Lower lobe of right lung (tissue), 2 donors: ENCODE measurements at regions not wholly inside any gene's neighbourhood (a gene's known extent, or its start where the extent isn't known, plus 50 kb on each side); places are given as distances from the start of the nearest gene placed in this dataset.

Source experiments
- ATAC-seq, 2 donors: fragments of 200-7000 bp; cut with Tn5 transposase; one replicate each; pipeline ENCODE4 v1.9.1; 2020 to 2022; ENCODE audit warnings: mild to moderate bottlenecking in 2 of 2, moderate library complexity in 2 of 2
- DNase-seq: peaks from one replicate; pipeline ENCODE4 v3.0.0-alpha.2; 2020
- H3K27ac ChIP-seq: fragments of 200-600 bp; one replicate; pipeline ENCODE4 v1.8.0; 2022
- H3K27me3 ChIP-seq: fragments of 200-600 bp; one replicate; pipeline ENCODE4 v1.8.0; 2022; ENCODE audit warnings: low read depth
- H3K36me3 ChIP-seq: fragments of 200-600 bp; one replicate; pipeline ENCODE4 v1.8.0; 2022; ENCODE audit warnings: mild to moderate bottlenecking
- H3K4me1 ChIP-seq: fragments of 200-600 bp; one replicate; pipeline ENCODE4 v1.8.0; 2022
- H3K4me3 ChIP-seq: fragments of 200-600 bp; one replicate; pipeline ENCODE4 v1.8.0; 2022; ENCODE audit warnings: mild to moderate bottlenecking
- H3K9me3 ChIP-seq: fragments of 200-600 bp; one replicate; pipeline ENCODE4 v1.8.0; 2022
- CTCF ChIP-seq: fragments of 200-600 bp; IDR thresholded peaks from one replicate; pipeline ENCODE4 v1.8.0; 2022; ENCODE audit warnings: antibody characterized with exemption, mild to moderate bottlenecking
- intact Hi-C: fragments of 100-400 bp; cut with DNase I; formaldehyde crosslinking; loops from one replicate; pipeline ENCODE4 v1.11.0; 2022
- donor health status: DM: no; HTN: yes; CAD: no; lungs with severe emphysema.

GRCh38 chrX:109936114-109936513, 66.8 kb upstream of the TMEM164 start:
- Histone ChIP-seq H3K9me3 (no peaks in the 10 kb centered on the region), H3K36me3 (no peaks in the 10 kb centered on the region), H3K4me1 (no peaks in the 10 kb centered on the region), H3K27me3 (no peaks in the 10 kb centered on the region), H3K4me3 (no peak overlapping the region), H3K27ac (no peak overlapping the region)
- DNase-seq (no peak), ATAC-seq (no peak)
- intact Hi-C loops: no loop called here
- TF ChIP-seq CTCF: no peak

GRCh38 chrX:109936598-109936997, 66.3 kb upstream of the TMEM164 start:
- ATAC-seq: no peak

GRCh38 chrX:109939498-109939897, 63.4 kb upstream of the TMEM164 start:
- intact Hi-C loops: no loop called here
- no peak overlapping the region for H3K27ac ChIP-seq
- H3K4me3 ChIP-seq: no peak overlapping the region
- DNase-seq (peak; percentile 40), ATAC-seq (peak; percentile 62 to 69)
- TF ChIP-seq CTCF: no peak
- no peaks in the 10 kb centered on the region for H3K4me1 ChIP-seq
- H3K27me3 ChIP-seq: no peaks in the 10 kb centered on the region
- H3K9me3 ChIP-seq: no peaks in the 10 kb centered on the region
- H3K36me3 ChIP-seq: no peaks in the 10 kb centered on the region

More at GRCh38 chrX:109936598-109936997, 66.3 kb upstream of the TMEM164 start:
- Histone ChIP-seq H3K27ac (no peak overlapping the region), H3K36me3 (no peaks in the 10 kb centered on the region), H3K4me1 (no peaks in the 10 kb centered on the region), H3K4me3 (no peak overlapping the region), H3K9me3 (no peaks in the 10 kb centered on the region), H3K27me3 (no peaks in the 10 kb centered on the region)
- no peak for TF ChIP-seq CTCF
- intact Hi-C loops: no loop called here
- DNase-seq: no peak

- intact Hi-C loops: no loop called here
- Histone ChIP-seq H3K9me3 (no peaks in the 10 kb centered on the region), H3K36me3 (no peaks in the 10 kb centered on the region), H3K4me3 (no peak overlapping the region), H3K4me1 (no peaks in the 10 kb centered on the region), H3K27ac (no peak overlapping the region), H3K27me3 (no peaks in the 10 kb centered on the region)
- ATAC-seq: no peak
- DNase-seq: no peak
- no peak for TF ChIP-seq CTCF
These were observed 62.5 kb upstream of the TMEM164 start for GRCh38 chrX:109940411-109940810.

GRCh38 chrX:109943092-109943739, 59.7 kb upstream of the TMEM164 start:
- Histone ChIP-seq H3K36me3 (no peaks in the 10 kb centered on the region), H3K27ac (no peak overlapping the region), H3K4me1 (no peaks in the 10 kb centered on the region), H3K9me3 (no peaks in the 10 kb centered on the region), H3K27me3 (no peaks in the 10 kb centered on the region), H3K4me3 (no peak overlapping the region)
- intact Hi-C loops: no loop called here
- DNase-seq: no peak
- no peak for TF ChIP-seq CTCF
- ATAC-seq: no peak
